ENCODE measurements at regions not wholly inside any gene's neighbourhood (a gene's known extent, or its start where the extent isn't known, plus 50 kb on each side); places are given as distances from the start of the nearest gene placed in this dataset.

GRCh38 chr14:22122227-22122818 is 448.7 kb upstream of the OR4E1 start:
- DNase-seq (ENCODE audit: low read depth, low spot score) (no peak), ATAC-seq (peak; percentile 57), FAIRE-seq (no peak)
- RAD21 ChIA-PET (ENCODE audit: unreplicated experiment): interaction anchor here (0.9 to 1.0 kb wide), 2 partner anchors 10 to 79 kb away, joined by 3 read pairs; no protein-coding TSS in a partner anchor
- Histone ChIP-seq H3K4me2 (ENCODE audit: control insufficient read depth, insufficient read depth) (no peak overlapping the region), H3K27me3 (replicated peaks in 1 of 2; ENCODE audit: control insufficient read depth in 2 of 2, insufficient read depth in 2 of 2, low read length in 1 of 2) (no peaks in the 10 kb centered on the region), H3K9me3 (replicated peaks; ENCODE audit: control insufficient read depth, insufficient read depth, low read length) (no peaks in the 10 kb centered on the region), H3K36me3 (ENCODE audit: control insufficient read depth in 2 of 2, insufficient read depth in 2 of 2, low read length in 1 of 2) (no peaks in the 10 kb centered on the region), H3K4me1 (ENCODE audit: control insufficient read depth, insufficient read depth, low read length) (no peaks in the 10 kb centered on the region), H3K79me2 (ENCODE audit: control insufficient read depth, insufficient read depth, low read length) (no peaks in the 10 kb centered on the region), H3K4me3 (no peak overlapping the region), H4K20me1 (ENCODE audit: control insufficient read depth, insufficient read depth) (no peaks in the 10 kb centered on the region), H3K27ac (ENCODE audit: control insufficient read depth, insufficient read depth) (no peak overlapping the region), H2AFZ (ENCODE audit: control insufficient read depth, low read depth, low read length) (no peak overlapping the region), H3K9ac (ENCODE audit: control insufficient read depth, insufficient read depth, low read length) (no peak overlapping the region)
- SMC1A ChIA-PET (ENCODE audit: uncharacterized antibody, unreplicated experiment): interaction anchor here (0.8 to 2.1 kb wide), 2 partner anchors 78 to 178 kb away, joined by 4 to 6 read pairs; no protein-coding TSS in a partner anchor
- TF ChIP-seq EED (IDR thresholded peaks at IDR 0.05; ENCODE audit: low read depth) (no peak), SMAD1 (IDR thresholded peaks at IDR 0.05; ENCODE audit: low read depth, partially characterized antibody) (no peak), SMC3 (IDR thresholded peaks at IDR 0.05; ENCODE audit: borderline replicate concordance, low read length) (no peak), JUND (IDR thresholded peaks at IDR 0.05; ENCODE audit: low read depth, low read length) (no peak), BCL3 (IDR thresholded peaks at IDR 0.05; ENCODE audit: borderline replicate concordance, insufficient read depth, low read depth, low read length, poor library complexity, severe bottlenecking) (no peak), IKZF2 (IDR thresholded peaks at IDR 0.05) (peak in 1 of 2 experiments; percentile 32; a peak in 2 of 4 replicates), RBBP5 (conservative IDR thresholded peaks at IDR 0.05) (no peak), CTCF (IDR thresholded peaks at IDR 0.05 in 2 of 3, conservative IDR thresholded peaks at IDR 0.05 in 1 of 3; ENCODE audit: control insufficient read depth in 2 of 3, extremely low read depth in 1 of 3, insufficient read depth in 1 of 3, low read depth in 3 of 3, low read length in 3 of 3) (peak in 2 of 3 experiments; percentile 18 to 26; a peak in 2 of 6 replicates), SPI1 (IDR thresholded peaks at IDR 0.05; ENCODE audit: borderline replicate concordance, insufficient read depth, low read depth, low read length) (peak; percentile 82)
- CTCF ChIA-PET: interaction anchor here (0.7 to 2.1 kb wide), 8 partner anchors 9 to 99 kb away, joined by 3 to 10 read pairs (median 4); no protein-coding TSS in a partner anchor
- intact Hi-C loops (cut with micrococcal nuclease; ENCODE audit: unreplicated experiment): no loop called here
- in situ Hi-C loops (cut with MboI): no loop called here
- POLR2A ChIA-PET: no interaction called here
- no TSS peak for BruUV-seq (replicated peaks)
- WGBS (ENCODE audit: insufficient coverage, insufficient replicate concordance, low lambda C conversion rate, missing lambda C conversion rate): 38% methylated on average over 4 of the region's 4 CpGs
